Endothelial cell of umbilical vein (primary cell): ENCODE measurements at regions not wholly inside any gene's neighbourhood (a gene's known extent, or its start where the extent isn't known, plus 50 kb on each side); places are given as distances from the start of the nearest gene placed in this dataset.
A peak's percentile ranks its signal among the peaks of the same experiment; 100 is the strongest.

Experiments
- BruUV-seq: library from RNA; stranded (reverse); fragments of 400-500 nt; replicated peaks from 2 replicates; lab custom pipeline; 2021; lab: Mats Ljungman, UMichigan
- CTCF ChIA-PET: fragments of 300-600, 350-600 bp; sonication (Branson Sonifier 250); formaldehyde crosslinking; loops from one replicate; lab custom pipeline; 2021; ENCODE audit warnings: antibody characterized with exemption, inconsistent platforms; lab: Charles Lee
- POLR2A ChIA-PET: fragments of 300-600, 350-600 bp; sonication (Branson Sonifier 250); formaldehyde crosslinking; loops from one replicate; lab custom pipeline; 2021; ENCODE audit warnings: antibody characterized with exemption, inconsistent platforms; lab: Charles Lee
- DNase-seq: peaks from one replicate; pipeline ENCODE4 v3.0.0-alpha.2; 2011; ENCODE audit warnings: low read depth, low spot score
- FAIRE-seq: peaks from 2 replicates; lab custom pipeline; 2011; peaks lifted over from hg19 to GRCh38; lab: Jason Lieb, UNC
- H2AFZ ChIP-seq: 2 replicates; pipeline ENCODE4 v1.6.0; 2012; ENCODE audit warnings: low read depth, low read length, control low read depth, inconsistent platforms
- H3K27ac ChIP-seq: 2 replicates; pipeline ENCODE4 v1.5.1; 2011; ENCODE audit warnings: low read depth, mild to moderate bottlenecking, control low read depth, low read length, moderate library complexity; ENCODE audit not compliant: insufficient read depth
- H3K27me3 ChIP-seq, 2 experiments: 2 replicates each; pipeline versions ENCODE4 v1.6.0 to v1.6.1; 2011; ENCODE audit warnings: low read length in 2 of 2, mixed read lengths in 1 of 2; ENCODE audit not compliant: control insufficient read depth in 2 of 2, insufficient read depth in 2 of 2
- H3K36me3 ChIP-seq, 2 experiments: 2 replicates in 1 of 2; 3 replicates in 1 of 2; pipeline ENCODE4 v1.5.1; 2011; ENCODE audit warnings: low read length in 2 of 2, mild to moderate bottlenecking in 1 of 2, moderate library complexity in 1 of 2; ENCODE audit not compliant: control insufficient read depth in 2 of 2, insufficient read depth in 2 of 2; ENCODE audit errors: extremely low read depth in 1 of 2
- H3K4me1 ChIP-seq: 3 replicates; pipeline ENCODE4 v1.5.1; 2011; ENCODE audit warnings: mild to moderate bottlenecking, low read length; ENCODE audit not compliant: control insufficient read depth, insufficient read depth; ENCODE audit errors: extremely low read depth
- H3K4me2 ChIP-seq: 2 replicates; pipeline ENCODE4 v1.6.1; 2011; ENCODE audit warnings: low read length, control low read depth, mixed read lengths; ENCODE audit not compliant: insufficient read depth
- H3K4me3 ChIP-seq, 3 experiments: fragments of 200-600 bp in 1 of 3; sonication (generic), shearing (Covaris generic) in 1 of 3; replicated peaks in 1 of 3; 2 replicates each; pipeline ENCODE4 v1.5.1; 2011 to 2016; ENCODE audit warnings: control low read depth in 3 of 3, low read length in 3 of 3, mild to moderate bottlenecking in 2 of 3, inconsistent platforms in 1 of 3, low read depth in 1 of 3, moderate library complexity in 1 of 3; ENCODE audit not compliant: insufficient read depth in 1 of 3
- H3K79me2 ChIP-seq: 2 replicates; pipeline ENCODE4 v1.6.0; 2012; ENCODE audit warnings: low read length, inconsistent platforms; ENCODE audit not compliant: control insufficient read depth, insufficient read depth
- H3K9ac ChIP-seq: replicated peaks from 2 replicates; pipeline ENCODE3; 2011; ENCODE audit warnings: low read length, control low read depth; ENCODE audit not compliant: insufficient read depth; ENCODE audit errors: extremely low read depth
- H3K9me1 ChIP-seq: replicated peaks from 3 replicates; pipeline ENCODE4 v1.6.0; 2011; ENCODE audit warnings: mild to moderate bottlenecking, low read length; ENCODE audit not compliant: control insufficient read depth, insufficient read depth; ENCODE audit errors: extremely low read depth
- H3K9me3 ChIP-seq: replicated peaks from 2 replicates; pipeline ENCODE4 v1.5.1; 2012; ENCODE audit warnings: low read length, inconsistent platforms; ENCODE audit not compliant: control insufficient read depth, insufficient read depth
- H4K20me1 ChIP-seq: replicated peaks from 2 replicates; pipeline ENCODE3; 2011; ENCODE audit warnings: mild to moderate bottlenecking, low read length; ENCODE audit not compliant: control insufficient read depth, insufficient read depth; ENCODE audit errors: extremely low read depth
- EZH2 ChIP-seq: IDR thresholded peaks from 2 replicates; pipeline ENCODE4 v1.6.1; 2012; ENCODE audit warnings: borderline replicate concordance, low read depth, mild to moderate bottlenecking, moderate library complexity, low read length, inconsistent platforms; ENCODE audit not compliant: severe bottlenecking
- FOS ChIP-seq: IDR thresholded peaks from 2 replicates; pipeline ENCODE4 v1.6.1; 2011; ENCODE audit warnings: mild to moderate bottlenecking, low read length, moderate library complexity, borderline replicate concordance; ENCODE audit not compliant: insufficient read depth
- GATA2 ChIP-seq: IDR thresholded peaks from 2 replicates; pipeline ENCODE4 v1.7.0; 2011; ENCODE audit warnings: low read depth, mild to moderate bottlenecking, moderate library complexity, mixed read lengths, low read length; ENCODE audit not compliant: insufficient read length, insufficient read depth
- JUN ChIP-seq: IDR thresholded peaks from 2 replicates; pipeline ENCODE4 v1.6.1; 2011; ENCODE audit warnings: borderline replicate concordance, low read depth; ENCODE audit not compliant: insufficient read length, insufficient read depth
- MYC ChIP-seq: IDR thresholded peaks from one replicate; pipeline ENCODE4 v1.6.1; 2011; ENCODE audit warnings: mild to moderate bottlenecking, low read depth, low read length
- POLR2A ChIP-seq: IDR thresholded peaks from 2 replicates; pipeline ENCODE4 v1.6.1; 2012; ENCODE audit warnings: low read depth, mild to moderate bottlenecking, control low read depth, low read length
- POLR2AphosphoS5 ChIP-seq: IDR thresholded peaks from 2 replicates; pipeline ENCODE4 v1.6.1; 2012; ENCODE audit warnings: low read depth, mild to moderate bottlenecking, control low read depth, low read length, moderate library complexity; ENCODE audit not compliant: insufficient read depth
- dilution Hi-C: fragments of 300-500 bp; cut with MboI; formaldehyde crosslinking; loops from one replicate; pipeline ENCODE4 v1.15.0; 2019; ENCODE audit warnings: low sequenced_read_pairs; ENCODE audit not compliant: extremely low pct_ligation_motif_present
- intact Hi-C: fragments of 100-400 bp; cut with micrococcal nuclease; formaldehyde crosslinking; loops from one replicate; pipeline ENCODE4 v1.10.0; 2022
- TF ChIP-seq, protein P1 (sequence below), 2 donors: IDR thresholded peaks; 1 replicate in 1 of 2; 2 replicates in 1 of 2; pipeline ENCODE4 v1.5.1; 2011; ENCODE audit warnings: low read length in 2 of 2, mild to moderate bottlenecking in 2 of 2, moderate library complexity in 2 of 2, control low read depth in 1 of 2, inconsistent platforms in 1 of 2, low read depth in 1 of 2; ENCODE audit not compliant: insufficient read depth in 1 of 2; ENCODE audit errors: extremely low read depth in 1 of 2
- TF ChIP-seq, protein P2 (sequence below): IDR thresholded peaks from 2 replicates; pipeline ENCODE4 v1.6.1; 2011; ENCODE audit not compliant: insufficient read depth, insufficient read length

DNA sequence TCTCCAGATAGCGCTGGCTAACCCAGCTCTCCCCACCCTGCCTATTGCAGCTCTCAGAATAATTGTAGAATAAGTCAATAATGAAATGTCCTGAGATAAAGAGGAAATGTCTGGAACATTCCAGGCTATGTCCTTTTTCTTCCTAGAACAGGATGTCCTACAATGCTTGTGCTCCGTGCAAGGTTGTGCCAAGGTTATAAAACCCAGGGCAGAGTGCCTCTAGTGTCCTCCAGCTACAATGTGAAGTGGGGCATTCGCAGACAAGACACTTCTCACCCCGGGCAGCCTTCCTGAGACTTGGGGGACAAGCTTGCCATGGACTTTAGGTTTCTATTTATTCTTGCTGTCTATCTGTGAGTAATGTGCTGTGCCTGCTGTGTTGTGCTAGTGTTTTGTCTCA, 900.6 kb downstream of the TUSC7 start:
- Histone ChIP-seq H4K20me1 (no peaks in the 10 kb centered on the region), H3K27me3 (no peaks in the 10 kb centered on the region), H3K4me3 (no peak overlapping the region), H3K36me3 (no peaks in the 10 kb centered on the region), H3K9me1 (no peaks in the 10 kb centered on the region), H3K9me3 (no peaks in the 10 kb centered on the region), H3K9ac (no peak overlapping the region), H3K4me1 (peaks cover 14% of the 10 kb centered on the region), H3K4me2 (peak overlapping the region; percentile 52), H3K79me2 (no peaks in the 10 kb centered on the region), H3K27ac (no peak overlapping the region), H2AFZ (peak overlapping the region; percentile 56)
- POLR2A ChIA-PET = no interaction called here
- peak; percentile 86 for FAIRE-seq
- dilution Hi-C loops (no loop called here), intact Hi-C loops (no loop called here)
- CTCF ChIA-PET = interaction anchor here (0.8 to 2.2 kb wide), 4 partner anchors 12 to 840 kb away, joined by 3 to 9 read pairs (median 3); no protein-coding TSS in a partner anchor
- DNase-seq = peak; percentile 50
- TF ChIP-seq FOS = no peak
- TF ChIP-seq, protein P1, sequence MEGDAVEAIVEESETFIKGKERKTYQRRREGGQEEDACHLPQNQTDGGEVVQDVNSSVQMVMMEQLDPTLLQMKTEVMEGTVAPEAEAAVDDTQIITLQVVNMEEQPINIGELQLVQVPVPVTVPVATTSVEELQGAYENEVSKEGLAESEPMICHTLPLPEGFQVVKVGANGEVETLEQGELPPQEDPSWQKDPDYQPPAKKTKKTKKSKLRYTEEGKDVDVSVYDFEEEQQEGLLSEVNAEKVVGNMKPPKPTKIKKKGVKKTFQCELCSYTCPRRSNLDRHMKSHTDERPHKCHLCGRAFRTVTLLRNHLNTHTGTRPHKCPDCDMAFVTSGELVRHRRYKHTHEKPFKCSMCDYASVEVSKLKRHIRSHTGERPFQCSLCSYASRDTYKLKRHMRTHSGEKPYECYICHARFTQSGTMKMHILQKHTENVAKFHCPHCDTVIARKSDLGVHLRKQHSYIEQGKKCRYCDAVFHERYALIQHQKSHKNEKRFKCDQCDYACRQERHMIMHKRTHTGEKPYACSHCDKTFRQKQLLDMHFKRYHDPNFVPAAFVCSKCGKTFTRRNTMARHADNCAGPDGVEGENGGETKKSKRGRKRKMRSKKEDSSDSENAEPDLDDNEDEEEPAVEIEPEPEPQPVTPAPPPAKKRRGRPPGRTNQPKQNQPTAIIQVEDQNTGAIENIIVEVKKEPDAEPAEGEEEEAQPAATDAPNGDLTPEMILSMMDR (IDR thresholded peaks at IDR 0.05; ENCODE audit: extremely low read depth in 1 of 2, insufficient read depth in 1 of 2, low read depth in 1 of 2, low read length in 2 of 2) = no peak
- TF ChIP-seq MYC = no peak
- TF ChIP-seq EZH2 = no peak
- no peak for TF ChIP-seq JUN
- TF ChIP-seq POLR2AphosphoS5 = no peak
- no peak for TF ChIP-seq POLR2A
- TF ChIP-seq, protein P2, sequence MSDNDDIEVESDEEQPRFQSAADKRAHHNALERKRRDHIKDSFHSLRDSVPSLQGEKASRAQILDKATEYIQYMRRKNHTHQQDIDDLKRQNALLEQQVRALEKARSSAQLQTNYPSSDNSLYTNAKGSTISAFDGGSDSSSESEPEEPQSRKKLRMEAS = no peak
- TF ChIP-seq GATA2 = no peak
- BruUV-seq = no TSS peak
